ENCODE measurements at regions not wholly inside any gene's neighbourhood (a gene's known extent, or its start where the extent isn't known, plus 50 kb on each side); places are given as distances from the start of the nearest gene placed in this dataset.

- TF ChIP-seq CTCF (IDR thresholded peaks at IDR 0.05) (no peak), POLR2AphosphoS5 (IDR thresholded peaks at IDR 0.05; ENCODE audit: insufficient read depth in 1 of 2, low read depth in 1 of 2) (no peak), POLR2A (IDR thresholded peaks at IDR 0.05) (no peak)
Measured at GRCh38 chr7:137127806-137128205, 215.7 kb downstream of the PTN start.
